Natural killer cell (primary cell): ENCODE measurements at regions not wholly inside any gene's neighbourhood (a gene's known extent, or its start where the extent isn't known, plus 50 kb on each side); places are given as distances from the start of the nearest gene placed in this dataset.

ENCODE experiments used
- ATAC-seq, 3 donors: fragments of 150-1000 bp in 2 of 3; fragments of 200-7000 bp in 1 of 3; cut with Tn5 transposase; 1 replicate in 1 of 3; 2 replicates in 2 of 3; pipeline ENCODE4 v1.10.0; 2021; ENCODE audit warnings: mild to moderate bottlenecking in 2 of 3, moderate library complexity in 2 of 3
- DNase-seq, 2 donors: peaks; one replicate each; pipeline versions ENCODE4 v3.0.0 to v3.0.0-alpha.2; 2013 to 2021; ENCODE audit warnings: mixed read lengths in 1 of 2
- H3K27ac ChIP-seq: one replicate; pipeline ENCODE4 v1.5.1; 2013; ENCODE audit warnings: mild to moderate bottlenecking, low read length
- H3K27me3 ChIP-seq: one replicate; pipeline ENCODE4 v1.6.1; 2013; ENCODE audit warnings: low read length; ENCODE audit not compliant: control insufficient read depth, insufficient read depth
- H3K36me3 ChIP-seq: one replicate; pipeline ENCODE4 v1.6.1; 2013; ENCODE audit warnings: low read length; ENCODE audit not compliant: control insufficient read depth, insufficient read depth
- H3K4me1 ChIP-seq: one replicate; pipeline ENCODE4 v1.6.1; 2013; ENCODE audit warnings: low read length; ENCODE audit not compliant: control insufficient read depth, insufficient read depth
- H3K4me3 ChIP-seq: one replicate; pipeline ENCODE4 v1.5.1; 2013; ENCODE audit warnings: low read length
- H3K9me3 ChIP-seq: one replicate; pipeline ENCODE4 v1.6.1; 2013; ENCODE audit warnings: low read length; ENCODE audit not compliant: control insufficient read depth, insufficient read depth
- H3K27ac Mint-ChIP-seq, 2 donors: one replicate each; pipeline ENCODE4 v1.8.0; 2022; ENCODE audit warnings: mild to moderate bottlenecking in 2 of 2, mixed read lengths in 2 of 2, moderate library complexity in 1 of 2
- H3K27me3 Mint-ChIP-seq, 2 donors: one replicate each; pipeline ENCODE4 v1.8.0; 2022; ENCODE audit warnings: low read depth in 2 of 2, mixed read lengths in 2 of 2
- H3K36me3 Mint-ChIP-seq: one replicate; pipeline ENCODE4 v1.8.0; 2022; ENCODE audit warnings: mixed read lengths
- H3K4me1 Mint-ChIP-seq, 2 donors: one replicate each; pipeline ENCODE4 v1.8.0; 2022; ENCODE audit warnings: mixed read lengths in 2 of 2
- H3K4me3 Mint-ChIP-seq: one replicate; pipeline ENCODE4 v1.8.0; 2022; ENCODE audit warnings: mild to moderate bottlenecking, moderate library complexity, mixed read lengths
- H3K9me3 Mint-ChIP-seq, 2 donors: one replicate each; pipeline ENCODE4 v1.8.0; 2022; ENCODE audit warnings: mixed read lengths in 2 of 2
- CTCF ChIP-seq: fragments of 200-600 bp; IDR thresholded peaks from one replicate; pipeline ENCODE4 v1.8.0; 2022; ENCODE audit warnings: antibody characterized with exemption
- WGBS: methylation state at CpG from one replicate; pipeline ENCODE4 v1.1.7; 2013; ENCODE audit warnings: missing lambda C conversion rate; ENCODE audit not compliant: insufficient coverage; 5-methylcytosine and 5-hydroxymethylcytosine counted together
- intact Hi-C: fragments of 100-400 bp; cut with micrococcal nuclease; formaldehyde crosslinking; loops from one replicate; pipeline ENCODE4 v1.14.2; 2022

- no peaks in the 10 kb centered on the region for H3K4me1 ChIP-seq
- ATAC-seq = no peak
- no peak for DNase-seq
- H3K9me3 ChIP-seq = peaks cover 19% of the 10 kb centered on the region
- H3K36me3 Mint-ChIP-seq = peaks cover 8% of the 10 kb centered on the region
- H3K4me3 ChIP-seq = no peak overlapping the region
- H3K27ac ChIP-seq = no peak overlapping the region
- no peak overlapping the region for H3K27ac Mint-ChIP-seq
- H3K27me3 ChIP-seq = no peaks in the 10 kb centered on the region
- H3K4me3 Mint-ChIP-seq = no peak overlapping the region
- intact Hi-C loops = no loop called here
- WGBS = 91% methylated on average over 8 of the region's 8 CpGs
- TF ChIP-seq CTCF = no peak
- H3K36me3 ChIP-seq = no peaks in the 10 kb centered on the region
- no peaks in the 10 kb centered on the region for H3K4me1 Mint-ChIP-seq
- H3K9me3 Mint-ChIP-seq = peaks cover 0 to 4% of the 10 kb centered on the region in 2 donors
- H3K27me3 Mint-ChIP-seq = peaks cover 18 to 25% of the 10 kb centered on the region in 2 donors
Observed at GRCh38 chr20:48393311-48393685, 434.5 kb downstream of the PREX1 start.

GRCh38 chr20:48392407-48393310, 435.1 kb downstream of the PREX1 start:
- intact Hi-C loops = no loop called here
- no peak overlapping the region for H3K27ac ChIP-seq
- peaks cover 8% of the 10 kb centered on the region for H3K36me3 Mint-ChIP-seq
- no peaks in the 10 kb centered on the region for H3K4me1 Mint-ChIP-seq
- no peak for TF ChIP-seq CTCF
- H3K9me3 ChIP-seq = peaks cover 19% of the 10 kb centered on the region
- ATAC-seq (no peak), DNase-seq (no peak)
- no peak overlapping the region for H3K4me3 ChIP-seq
- H3K27ac Mint-ChIP-seq = no peak overlapping the region
- peaks cover 20 to 31% of the 10 kb centered on the region in 2 donors for H3K27me3 Mint-ChIP-seq
- H3K27me3 ChIP-seq = no peaks in the 10 kb centered on the region
- H3K36me3 ChIP-seq = no peaks in the 10 kb centered on the region
- peaks cover 0 to 4% of the 10 kb centered on the region in 2 donors for H3K9me3 Mint-ChIP-seq
- H3K4me3 Mint-ChIP-seq = no peak overlapping the region
- WGBS = 94% methylated on average over 13 of the region's 13 CpGs
- H3K4me1 ChIP-seq = no peaks in the 10 kb centered on the region

- no peak for ATAC-seq
- H3K27me3 Mint-ChIP-seq = peaks cover 24 to 38% of the 10 kb centered on the region in 2 donors
Observed at GRCh38 chr20:48390981-48391380, 436.8 kb downstream of the PREX1 start.

More at GRCh38 chr20:48390981-48391380, 436.8 kb downstream of the PREX1 start:
- Mint-ChIP-seq H3K27ac (no peak overlapping the region), H3K36me3 (peaks cover 8% of the 10 kb centered on the region), H3K4me3 (no peak overlapping the region), H3K9me3 (peaks cover 0 to 4% of the 10 kb centered on the region in 2 donors), H3K4me1 (no peaks in the 10 kb centered on the region)
- no peak for DNase-seq
- Histone ChIP-seq H3K4me1 (no peaks in the 10 kb centered on the region), H3K9me3 (peaks cover 19% of the 10 kb centered on the region), H3K27ac (no peak overlapping the region), H3K27me3 (no peaks in the 10 kb centered on the region), H3K36me3 (no peaks in the 10 kb centered on the region), H3K4me3 (no peak overlapping the region)
- intact Hi-C loops = no loop called here
- TF ChIP-seq CTCF = no peak
